ENCODE measurements at regions not wholly inside any gene's neighbourhood (a gene's known extent, or its start where the extent isn't known, plus 50 kb on each side); places are given as distances from the start of the nearest gene placed in this dataset.
"Not testable (repeated sequence)": the region's sequence is repeated elsewhere in the genome, so short reads cannot be mapped to it uniquely, and the experiment has no call there.

GRCh38 chr14:105589926-105590185 lies 63.5 kb downstream of the TMEM121 start:
- H3K27me3 ChIP-seq (ENCODE audit: control insufficient read depth, insufficient read depth, low read length); H3K36me3 ChIP-seq (ENCODE audit: control insufficient read depth, insufficient read depth, low read length); H3K27ac ChIP-seq (ENCODE audit: low read depth, low read length); H3K9ac ChIP-seq (ENCODE audit: low read depth, low read length); H3K4me1 ChIP-seq (ENCODE audit: control insufficient read depth, insufficient read depth, low read length); H3K4me3 ChIP-seq (ENCODE audit: low read depth, low read length): not testable (repeated sequence)
- H3K9me3 ChIP-seq (ENCODE audit: control insufficient read depth, insufficient read depth, low read length): peaks cover 19% of the 10 kb centered on the region

GRCh38 chr14:105591052-105591451 lies 64.7 kb downstream of the TMEM121 start:
- H3K36me3 ChIP-seq (ENCODE audit: control insufficient read depth, insufficient read depth, low read length): no peaks in the 10 kb centered on the region
- no peaks in the 10 kb centered on the region for H3K4me1 ChIP-seq (ENCODE audit: control insufficient read depth, insufficient read depth, low read length)
- no peak overlapping the region for H3K9ac ChIP-seq (ENCODE audit: low read depth, low read length)
- H3K4me3 ChIP-seq (ENCODE audit: low read depth, low read length): no peak overlapping the region
- H3K27ac ChIP-seq (ENCODE audit: low read depth, low read length): no peak overlapping the region
- peaks cover 21% of the 10 kb centered on the region for H3K9me3 ChIP-seq (ENCODE audit: control insufficient read depth, insufficient read depth, low read length)
- H3K27me3 ChIP-seq (ENCODE audit: control insufficient read depth, insufficient read depth, low read length): no peaks in the 10 kb centered on the region

- H3K4me1 ChIP-seq (ENCODE audit: control insufficient read depth, insufficient read depth, low read length); H3K36me3 ChIP-seq (ENCODE audit: control insufficient read depth, insufficient read depth, low read length); H3K4me3 ChIP-seq (ENCODE audit: low read depth, low read length); H3K27me3 ChIP-seq (ENCODE audit: control insufficient read depth, insufficient read depth, low read length); H3K9ac ChIP-seq (ENCODE audit: low read depth, low read length); H3K27ac ChIP-seq (ENCODE audit: low read depth, low read length): not testable (repeated sequence)
- peaks cover 23% of the 10 kb centered on the region for H3K9me3 ChIP-seq (ENCODE audit: control insufficient read depth, insufficient read depth, low read length)
Measured at GRCh38 chr14:105591792-105592341, 65.5 kb downstream of the TMEM121 start.

- H3K27ac ChIP-seq (ENCODE audit: low read depth, low read length); H3K4me1 ChIP-seq (ENCODE audit: control insufficient read depth, insufficient read depth, low read length); H3K9ac ChIP-seq (ENCODE audit: low read depth, low read length); H3K27me3 ChIP-seq (ENCODE audit: control insufficient read depth, insufficient read depth, low read length); H3K4me3 ChIP-seq (ENCODE audit: low read depth, low read length); H3K36me3 ChIP-seq (ENCODE audit: control insufficient read depth, insufficient read depth, low read length): not testable (repeated sequence)
- H3K9me3 ChIP-seq (ENCODE audit: control insufficient read depth, insufficient read depth, low read length): peaks cover 23% of the 10 kb centered on the region
Measured at GRCh38 chr14:105592646-105593045, 66.3 kb downstream of the TMEM121 start.

GRCh38 chr14:105595346-105595745 lies 69.0 kb downstream of the TMEM121 start:
- not testable (repeated sequence) for H3K9ac ChIP-seq (ENCODE audit: low read depth, low read length); H3K27me3 ChIP-seq (ENCODE audit: control insufficient read depth, insufficient read depth, low read length); H3K4me3 ChIP-seq (ENCODE audit: low read depth, low read length); H3K4me1 ChIP-seq (ENCODE audit: control insufficient read depth, insufficient read depth, low read length); H3K27ac ChIP-seq (ENCODE audit: low read depth, low read length); H3K36me3 ChIP-seq (ENCODE audit: control insufficient read depth, insufficient read depth, low read length); H3K9me3 ChIP-seq (ENCODE audit: control insufficient read depth, insufficient read depth, low read length)

GRCh38 chr14:105596374-105596773 lies 70.0 kb downstream of the TMEM121 start:
- not testable (repeated sequence) for H3K9ac ChIP-seq (ENCODE audit: low read depth, low read length)
- peaks cover 14% of the 10 kb centered on the region; the same call in 1 of the 2 replicates for H3K9me3 ChIP-seq (ENCODE audit: control insufficient read depth, insufficient read depth, low read length)

GRCh38 chr14:105598040-105598763 lies 71.8 kb downstream of the TMEM121 start:
- H3K27me3 ChIP-seq (ENCODE audit: control insufficient read depth, insufficient read depth, low read length); H3K4me1 ChIP-seq (ENCODE audit: control insufficient read depth, insufficient read depth, low read length); H3K27ac ChIP-seq (ENCODE audit: low read depth, low read length); H3K9ac ChIP-seq (ENCODE audit: low read depth, low read length); H3K36me3 ChIP-seq (ENCODE audit: control insufficient read depth, insufficient read depth, low read length); H3K4me3 ChIP-seq (ENCODE audit: low read depth, low read length): not testable (repeated sequence)
- peaks cover 32% of the 10 kb centered on the region for H3K9me3 ChIP-seq (ENCODE audit: control insufficient read depth, insufficient read depth, low read length)

More at GRCh38 chr14:105596374-105596773, 70.0 kb downstream of the TMEM121 start:
- H3K4me1 ChIP-seq (ENCODE audit: control insufficient read depth, insufficient read depth, low read length); H3K27me3 ChIP-seq (ENCODE audit: control insufficient read depth, insufficient read depth, low read length); H3K4me3 ChIP-seq (ENCODE audit: low read depth, low read length); H3K36me3 ChIP-seq (ENCODE audit: control insufficient read depth, insufficient read depth, low read length); H3K27ac ChIP-seq (ENCODE audit: low read depth, low read length): not testable (repeated sequence)

- peaks cover 36% of the 10 kb centered on the region for H3K9me3 ChIP-seq (ENCODE audit: control insufficient read depth, insufficient read depth, low read length)
- not testable (repeated sequence) for H3K4me1 ChIP-seq (ENCODE audit: control insufficient read depth, insufficient read depth, low read length); H3K27me3 ChIP-seq (ENCODE audit: control insufficient read depth, insufficient read depth, low read length); H3K9ac ChIP-seq (ENCODE audit: low read depth, low read length); H3K36me3 ChIP-seq (ENCODE audit: control insufficient read depth, insufficient read depth, low read length); H3K27ac ChIP-seq (ENCODE audit: low read depth, low read length); H3K4me3 ChIP-seq (ENCODE audit: low read depth, low read length)
Measured at GRCh38 chr14:105598925-105599586, 72.7 kb downstream of the TMEM121 start.

GRCh38 chr14:105600195-105600938 lies 74.0 kb downstream of the TMEM121 start:
- H3K27me3 ChIP-seq (ENCODE audit: control insufficient read depth, insufficient read depth, low read length); H3K36me3 ChIP-seq (ENCODE audit: control insufficient read depth, insufficient read depth, low read length); H3K9ac ChIP-seq (ENCODE audit: low read depth, low read length); H3K4me3 ChIP-seq (ENCODE audit: low read depth, low read length); H3K4me1 ChIP-seq (ENCODE audit: control insufficient read depth, insufficient read depth, low read length); H3K27ac ChIP-seq (ENCODE audit: low read depth, low read length): not testable (repeated sequence)
- peaks cover 40% of the 10 kb centered on the region for H3K9me3 ChIP-seq (ENCODE audit: control insufficient read depth, insufficient read depth, low read length)

GRCh38 chr14:105600939-105601359 lies 74.6 kb downstream of the TMEM121 start:
- H3K27ac ChIP-seq (ENCODE audit: low read depth, low read length): no peak overlapping the region
- peaks cover 45% of the 10 kb centered on the region for H3K9me3 ChIP-seq (ENCODE audit: control insufficient read depth, insufficient read depth, low read length)
- H3K9ac ChIP-seq (ENCODE audit: low read depth, low read length): no peak overlapping the region
- no peaks in the 10 kb centered on the region for H3K36me3 ChIP-seq (ENCODE audit: control insufficient read depth, insufficient read depth, low read length)
- no peaks in the 10 kb centered on the region for H3K4me1 ChIP-seq (ENCODE audit: control insufficient read depth, insufficient read depth, low read length)
- H3K27me3 ChIP-seq (ENCODE audit: control insufficient read depth, insufficient read depth, low read length): no peaks in the 10 kb centered on the region
- H3K4me3 ChIP-seq (ENCODE audit: low read depth, low read length): no peak overlapping the region
